ENCODE measurements at regions not wholly inside any gene's neighbourhood (a gene's known extent, or its start where the extent isn't known, plus 50 kb on each side); places are given as distances from the start of the nearest gene placed in this dataset.

DNA sequence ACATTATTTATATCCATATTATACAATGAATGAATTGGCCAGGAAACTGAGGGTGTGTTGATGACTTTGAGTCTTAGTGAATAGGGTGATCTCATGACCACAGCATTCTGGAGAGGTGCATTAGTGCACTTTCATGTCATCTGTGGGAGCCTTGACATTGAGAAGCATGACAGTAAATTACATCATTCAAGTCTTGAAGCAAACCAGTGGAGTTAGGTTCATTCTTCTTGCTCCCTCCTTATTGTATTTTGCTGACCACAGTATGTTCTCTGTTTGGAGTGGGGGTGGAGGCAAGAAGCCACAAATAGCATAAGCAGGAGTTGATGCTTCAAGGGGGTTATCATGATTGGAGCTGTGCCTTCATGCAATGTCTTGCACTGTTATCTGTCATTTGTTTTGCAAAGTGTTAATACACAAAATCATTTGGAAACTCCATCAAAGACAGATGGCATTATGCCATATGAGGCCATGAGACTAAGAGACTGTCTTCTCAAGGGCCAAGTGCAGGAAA is 680.2 kb downstream of the NYAP2 start:
- peak; percentile 77 for DNase-seq (ENCODE audit: low read depth)

DNA sequence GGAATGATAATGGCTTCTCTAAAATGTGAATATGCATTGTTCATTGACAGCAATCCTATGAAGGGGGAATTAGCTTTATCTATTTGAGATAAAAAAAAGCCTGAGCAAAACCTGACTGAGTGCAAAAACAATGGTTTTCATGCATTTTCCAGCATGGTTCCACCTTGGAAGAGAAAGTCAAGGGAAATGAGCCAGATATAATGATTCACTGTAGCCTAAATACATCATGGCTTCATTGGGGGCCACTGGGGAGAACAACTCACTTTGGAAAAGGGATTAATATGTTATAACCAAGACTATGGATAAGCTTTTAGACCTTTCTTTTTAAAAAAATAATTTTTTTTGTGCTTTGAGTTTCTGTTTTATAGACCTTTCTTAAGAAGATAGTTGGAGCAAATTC is 679.7 kb downstream of the NYAP2 start:
- no peak for DNase-seq (ENCODE audit: low read depth)

DNA sequence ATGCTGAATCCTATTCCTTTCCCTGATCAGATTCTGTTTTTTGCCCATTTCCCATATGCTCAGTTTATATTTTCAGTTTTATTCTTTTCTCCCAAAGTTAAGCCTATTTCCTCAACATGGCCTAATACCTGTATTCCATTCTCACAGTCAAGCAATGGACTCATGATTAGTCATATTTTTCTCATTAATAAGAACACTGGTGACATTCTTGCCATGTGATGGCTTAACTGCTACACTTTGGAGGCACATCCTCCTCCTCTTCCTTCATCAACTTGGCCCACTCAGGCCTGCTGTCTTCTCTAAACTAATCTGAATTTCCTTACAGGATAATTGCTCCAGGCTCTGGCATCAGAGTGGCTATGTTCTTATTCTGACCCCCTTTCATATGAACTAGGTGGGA is 679.2 kb downstream of the NYAP2 start:
- no peak for DNase-seq (ENCODE audit: low read depth)

DNA sequence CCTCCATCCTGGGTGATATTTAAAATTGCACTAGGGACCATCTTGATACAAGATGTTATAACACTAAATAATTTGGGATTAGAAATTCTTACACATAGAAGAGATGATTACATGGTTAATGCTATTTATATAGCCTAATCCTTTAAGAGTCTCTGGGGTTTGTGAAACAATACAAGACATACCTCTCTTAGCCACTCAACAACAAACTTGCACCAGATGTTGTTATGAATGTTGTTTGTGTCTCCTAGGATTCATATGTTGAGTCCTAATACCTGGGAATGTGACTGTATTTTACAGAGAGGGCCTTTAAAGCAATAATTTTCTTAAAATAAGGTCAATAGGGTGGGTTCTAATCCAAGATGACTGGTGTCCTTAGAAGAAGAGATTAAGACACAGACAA is 678.3 kb downstream of the NYAP2 start:
- DNase-seq (ENCODE audit: low read depth) = no peak

DNA sequence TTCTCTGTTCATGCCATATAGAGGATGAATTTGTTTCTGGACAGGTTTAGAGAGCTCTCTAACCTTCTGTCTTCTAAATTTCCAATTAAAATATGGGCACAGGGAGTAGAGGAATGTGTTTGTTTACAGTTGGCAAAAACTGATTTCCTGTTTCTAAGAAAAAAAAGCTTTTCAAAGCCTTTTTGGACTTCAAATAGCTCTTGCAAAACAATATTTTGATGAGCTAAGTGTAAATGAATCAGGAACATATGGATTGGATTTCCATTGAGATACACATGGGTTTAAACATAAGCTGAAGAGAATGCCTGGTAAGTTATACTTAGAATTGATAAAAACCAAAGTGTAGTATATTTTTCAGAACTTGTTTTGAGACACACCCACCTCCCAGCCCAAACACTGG is 677.5 kb downstream of the NYAP2 start:
- no peak for DNase-seq (ENCODE audit: low read depth)

DNA sequence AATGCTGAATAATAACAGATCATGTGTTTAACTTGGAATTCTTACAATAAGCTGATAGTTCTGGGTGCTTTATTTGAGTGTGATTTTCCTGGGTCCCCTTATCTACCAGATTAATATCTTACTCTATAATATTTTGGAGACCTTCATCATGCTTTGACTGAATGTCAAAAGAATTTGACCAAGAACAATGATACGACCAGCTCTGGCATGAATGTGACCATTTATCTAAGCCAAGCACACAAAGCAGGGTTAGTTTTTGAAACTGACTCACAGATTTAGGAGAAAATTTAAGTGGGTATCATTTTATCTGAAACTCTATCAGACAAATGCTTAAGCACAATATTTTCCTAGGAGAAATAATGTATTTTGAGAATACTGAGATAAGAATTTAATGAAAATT is 677.0 kb downstream of the NYAP2 start:
- DNase-seq (ENCODE audit: low read depth) = no peak

DNA sequence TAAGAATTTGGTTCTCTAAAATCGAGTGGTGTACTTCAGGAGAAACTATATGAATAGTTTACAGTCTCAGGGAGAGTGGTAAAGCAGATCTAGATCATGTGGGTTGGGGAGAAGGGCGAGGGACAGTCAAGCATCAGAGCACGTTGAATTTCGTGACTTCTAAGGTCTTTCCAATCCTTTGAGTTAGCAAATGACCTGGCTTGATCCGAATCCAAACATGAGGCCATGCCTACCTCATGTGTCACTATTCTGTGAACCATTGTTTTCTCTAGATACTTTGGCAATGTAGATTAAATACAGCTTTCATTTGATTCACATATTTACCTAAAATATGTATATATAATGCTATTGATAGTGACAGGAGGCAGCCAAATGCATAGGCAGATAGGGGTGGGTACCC is 674.9 kb downstream of the NYAP2 start:
- no peak for DNase-seq (ENCODE audit: low read depth)

DNA sequence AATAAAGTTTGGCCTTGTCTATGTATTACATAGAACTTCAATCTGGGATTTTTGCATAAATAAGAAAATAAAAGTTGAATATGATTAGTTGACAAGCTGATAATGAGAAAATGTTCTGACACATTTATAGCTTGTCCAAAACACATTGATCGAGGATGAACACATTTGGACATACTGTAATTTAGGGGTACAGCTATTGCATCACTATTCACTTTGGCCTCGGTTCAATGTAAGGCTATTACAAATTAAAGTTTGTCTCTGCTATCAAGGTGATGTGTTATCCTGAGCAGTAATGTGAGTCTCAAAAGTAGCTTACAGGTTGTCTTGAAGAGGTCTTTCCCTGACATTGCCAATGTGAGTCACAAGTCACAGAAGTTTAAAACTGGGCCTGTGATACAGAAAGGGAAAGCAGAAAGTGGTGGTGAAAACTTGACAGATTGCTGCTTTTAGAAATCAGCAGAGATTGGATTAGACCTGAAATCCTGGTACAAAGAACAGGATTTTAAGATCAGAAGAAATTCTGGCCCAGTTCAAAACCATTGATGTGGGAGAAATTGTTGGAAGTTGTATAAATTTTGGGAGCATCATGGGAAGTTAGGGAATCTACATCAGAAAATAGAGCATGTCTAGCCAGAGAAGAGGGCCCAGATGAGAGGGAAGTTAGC is 674.1 kb downstream of the NYAP2 start:
- DNase-seq (ENCODE audit: low read depth) = no peak

DNA sequence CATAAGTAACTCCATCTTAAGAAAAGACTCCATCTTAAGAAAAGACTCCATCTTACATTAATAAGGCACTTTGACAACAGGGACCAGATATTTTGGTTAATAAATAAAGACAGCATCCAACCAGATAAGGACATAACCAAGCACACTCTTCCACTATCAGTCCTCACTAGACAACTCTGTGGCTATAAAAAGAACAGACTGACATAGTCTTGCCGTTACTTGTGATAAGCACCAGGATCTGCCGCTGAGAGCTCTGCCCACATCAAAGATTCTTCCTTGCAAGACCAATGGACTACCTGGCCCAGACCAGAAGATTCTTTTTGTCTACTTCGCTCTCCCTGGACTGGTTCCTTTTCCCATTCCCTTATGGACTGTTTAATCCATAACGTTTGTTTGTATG is 667.4 kb downstream of the NYAP2 start:
- DNase-seq (ENCODE audit: low read depth) = no peak

DNA sequence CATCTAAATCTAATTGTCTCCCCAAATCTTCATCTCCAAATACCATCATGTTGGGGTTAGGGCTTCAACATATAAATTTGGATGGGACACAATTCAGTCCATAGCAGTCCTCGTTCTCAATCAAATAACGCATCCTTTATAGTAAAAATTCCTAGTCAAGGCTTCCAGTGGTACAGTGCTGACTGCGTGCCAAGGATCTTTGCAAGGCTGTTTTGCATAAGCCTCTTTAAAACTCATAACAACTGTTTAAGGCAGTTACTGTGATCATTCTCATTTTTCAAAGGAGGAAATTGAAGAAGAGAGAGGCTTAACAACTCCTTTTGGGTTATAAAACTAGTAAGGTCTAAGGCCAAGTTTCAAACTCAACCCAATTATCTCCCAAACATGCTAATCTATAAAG is 666.9 kb downstream of the NYAP2 start:
- no peak for DNase-seq (ENCODE audit: low read depth)

DNA sequence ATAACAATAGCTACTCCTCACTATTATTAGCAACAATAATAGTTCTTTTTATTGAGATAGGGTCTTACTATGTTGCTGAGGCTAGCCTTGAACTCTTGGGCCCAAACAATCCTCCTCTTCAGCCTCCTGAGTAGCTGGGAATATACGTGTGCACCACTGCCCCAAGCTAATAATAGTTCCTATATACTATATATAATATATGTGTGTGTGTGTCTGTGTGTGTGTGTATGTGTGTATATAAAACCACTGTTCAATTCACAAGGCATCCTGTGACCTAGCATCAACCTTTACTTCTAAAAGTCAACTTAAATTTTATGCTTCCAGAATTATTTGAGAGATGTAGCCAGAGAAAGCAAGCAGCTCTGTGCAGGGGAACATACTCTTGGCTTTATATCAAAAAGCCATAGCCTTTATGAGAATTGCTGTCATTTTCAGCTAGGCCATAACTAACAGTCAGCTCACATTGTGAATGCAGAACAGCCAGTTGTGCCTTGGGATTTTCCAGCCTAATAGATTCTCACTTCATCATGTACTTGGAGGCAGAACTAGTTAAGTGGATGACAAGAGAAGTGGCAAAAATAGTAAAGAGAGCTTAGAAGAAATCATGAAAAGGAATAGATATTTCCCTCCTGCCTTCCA is 665.5 kb downstream of the NYAP2 start:
- no peak for DNase-seq (ENCODE audit: low read depth)

DNA sequence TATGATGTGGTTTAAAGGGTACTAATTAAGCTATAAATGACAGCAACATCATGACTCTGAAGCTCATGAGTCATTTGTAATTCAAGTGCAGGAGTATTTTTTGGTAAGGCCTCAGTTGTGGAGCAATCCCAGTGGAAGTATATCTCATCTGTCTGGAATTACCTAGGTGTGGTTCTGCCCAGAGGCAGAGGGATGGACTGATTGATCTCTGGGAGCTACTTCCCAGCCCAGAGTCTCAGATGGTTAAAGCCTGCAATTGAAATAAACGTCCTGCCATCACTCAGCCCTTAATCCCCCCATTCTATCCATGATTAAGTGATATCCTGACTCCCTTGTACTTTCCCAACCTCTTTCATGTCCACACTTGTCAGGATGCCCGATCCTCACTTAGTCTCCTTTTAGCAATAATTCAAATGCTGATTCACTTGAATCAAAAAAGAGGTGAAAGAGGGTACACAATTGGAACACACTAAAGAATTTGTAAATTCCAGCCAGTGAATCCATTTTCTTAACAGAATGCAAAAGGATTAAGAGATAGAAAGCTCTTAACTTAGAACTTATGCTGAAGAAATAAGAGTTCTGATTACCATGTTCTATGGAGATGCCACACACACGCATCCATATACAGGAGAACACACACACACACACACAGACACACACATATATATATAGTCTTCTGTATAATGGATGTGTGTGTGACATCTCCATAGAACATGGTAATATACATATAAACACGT is 664.4 kb downstream of the NYAP2 start:
- peak; percentile 75 for DNase-seq (ENCODE audit: low read depth)

DNA sequence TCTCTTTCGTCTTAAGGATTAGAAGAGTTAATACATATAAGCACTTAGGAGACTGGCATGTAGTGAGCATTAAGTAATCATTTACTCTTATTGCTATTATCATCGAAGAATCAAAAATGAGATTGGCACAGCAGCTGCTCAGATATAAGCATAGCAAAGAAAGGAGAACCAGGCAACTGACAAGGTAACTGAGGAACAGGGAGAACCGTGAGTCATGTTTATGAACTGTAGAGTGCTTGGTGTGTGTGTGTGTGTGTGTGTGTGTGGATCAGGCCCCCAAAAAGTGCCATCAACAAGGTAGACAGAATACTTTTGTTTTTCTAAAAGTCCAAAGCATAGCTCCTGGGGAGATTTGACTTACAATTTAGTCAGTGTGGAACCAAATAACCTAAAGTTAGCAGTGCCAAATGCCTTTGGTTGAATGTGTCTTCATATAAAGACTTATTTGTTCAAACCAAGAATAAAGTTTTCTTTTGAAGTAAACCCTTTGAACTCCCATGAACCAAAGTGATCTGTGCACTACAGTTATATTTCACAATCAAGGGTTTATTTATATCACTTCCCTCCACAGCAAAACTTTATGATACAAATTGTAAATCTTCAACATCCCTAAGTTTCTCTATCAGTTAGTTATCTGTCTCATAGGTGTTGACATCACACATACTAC is 660.6 kb downstream of the NYAP2 start:
- DNase-seq (ENCODE audit: low read depth) = no peak

DNA sequence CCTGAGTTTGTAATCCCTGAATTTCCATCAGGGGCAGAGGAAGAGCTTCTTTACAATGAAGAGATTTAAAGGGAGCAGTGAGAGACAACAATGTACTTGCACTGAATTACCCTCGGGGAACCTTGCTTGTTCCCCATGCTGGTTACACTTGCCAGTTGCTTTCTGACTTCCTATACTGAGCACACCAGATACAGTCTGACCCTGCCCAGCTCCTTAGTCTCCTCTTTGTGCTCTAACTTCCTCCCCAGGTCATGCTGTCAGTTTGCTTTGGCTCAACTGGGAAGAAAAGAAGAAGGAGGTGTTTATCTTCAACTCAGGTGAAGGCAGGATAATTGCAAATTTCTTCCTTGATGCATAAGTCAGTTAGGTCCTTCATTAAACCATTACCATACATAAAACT is 658.4 kb downstream of the NYAP2 start:
- no peak for DNase-seq (ENCODE audit: low read depth)

DNA sequence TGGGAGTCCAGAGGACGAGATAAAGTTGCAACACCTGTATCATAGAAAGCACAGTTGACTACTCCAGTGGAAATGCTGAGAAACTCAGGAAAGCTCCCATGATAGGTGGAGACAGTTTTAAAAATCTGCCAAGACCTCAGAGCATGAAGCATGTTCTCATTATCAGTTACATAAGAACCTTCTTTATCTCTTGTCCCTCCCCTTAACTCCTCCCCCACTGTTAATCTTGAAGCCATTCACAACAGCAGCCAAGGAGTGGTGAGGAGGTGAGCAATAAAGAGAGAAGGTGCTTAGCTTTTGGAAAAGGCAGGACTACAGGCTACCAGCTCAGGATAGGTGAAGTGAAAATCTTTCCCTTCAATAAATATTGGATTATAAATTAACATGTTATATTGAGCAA is 657.9 kb downstream of the NYAP2 start:
- no peak for DNase-seq (ENCODE audit: low read depth)

DNA sequence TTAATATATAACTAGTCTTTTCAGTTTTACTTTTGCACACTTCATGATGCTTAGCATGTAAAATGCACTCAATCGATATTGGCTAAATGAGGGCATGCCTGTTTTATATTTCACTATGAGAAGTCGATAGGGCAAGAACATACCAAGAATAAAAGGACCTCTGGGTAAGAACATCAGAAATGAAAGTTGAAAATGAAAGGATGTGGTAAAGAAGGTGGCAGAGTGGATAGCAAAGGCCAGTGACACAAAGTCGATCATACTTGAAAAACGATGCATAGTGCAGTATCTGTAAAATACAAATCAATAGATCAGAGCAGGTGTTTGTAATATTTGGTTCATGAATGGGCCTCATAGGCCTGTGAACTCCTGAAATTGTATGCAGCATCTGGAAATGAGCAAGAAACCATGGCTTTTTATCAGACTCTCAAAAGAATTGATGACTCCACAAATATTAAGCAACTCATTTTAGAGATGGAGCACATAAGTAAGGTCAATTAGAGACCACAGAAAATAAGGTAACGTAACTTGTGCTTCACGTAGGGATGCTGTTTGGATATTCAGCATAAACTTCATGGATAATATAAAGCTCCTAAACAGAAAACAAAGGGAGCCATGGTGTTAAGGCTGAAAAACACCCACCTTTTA is 653.4 kb downstream of the NYAP2 start:
- DNase-seq (ENCODE audit: low read depth) = no peak

DNA sequence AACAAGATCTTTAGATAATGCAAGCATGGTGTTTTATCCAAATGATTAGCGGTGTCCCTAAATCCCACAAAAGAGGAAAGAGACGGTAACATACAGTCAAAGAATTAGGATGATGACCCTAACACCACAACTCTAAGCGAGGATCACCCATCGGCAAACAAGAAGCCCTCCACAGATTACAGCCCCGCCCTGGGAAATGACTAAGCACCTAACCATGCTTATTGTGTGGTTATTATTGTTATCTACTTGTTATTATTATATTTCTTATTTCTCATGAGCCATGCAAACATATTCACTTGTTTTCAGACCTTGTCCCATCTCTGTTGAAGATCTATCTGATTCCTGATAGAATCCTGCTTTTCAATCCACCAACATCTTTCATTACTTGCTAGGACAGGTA is 651.3 kb downstream of the NYAP2 start:
- DNase-seq (ENCODE audit: low read depth) = no peak

DNA sequence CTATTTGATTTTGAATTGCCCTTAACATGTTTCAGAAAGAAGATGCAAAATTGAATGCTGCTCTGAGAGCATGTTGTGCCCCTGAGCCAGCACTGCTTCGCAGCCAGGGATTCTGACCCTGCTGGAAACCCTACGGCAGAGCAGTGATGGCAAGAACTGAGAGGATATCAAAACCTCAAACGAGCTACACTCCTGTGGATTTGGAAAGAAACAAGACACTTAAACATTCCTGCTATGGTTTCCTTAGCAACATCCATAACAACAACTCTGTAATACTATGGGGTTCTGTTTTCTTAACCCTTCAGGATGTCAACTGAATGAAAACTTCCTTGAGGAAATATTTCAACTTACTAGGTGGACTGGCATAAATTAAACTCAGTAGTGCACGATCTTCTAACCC is 649.1 kb downstream of the NYAP2 start:
- DNase-seq (ENCODE audit: low read depth) = no peak

DNA sequence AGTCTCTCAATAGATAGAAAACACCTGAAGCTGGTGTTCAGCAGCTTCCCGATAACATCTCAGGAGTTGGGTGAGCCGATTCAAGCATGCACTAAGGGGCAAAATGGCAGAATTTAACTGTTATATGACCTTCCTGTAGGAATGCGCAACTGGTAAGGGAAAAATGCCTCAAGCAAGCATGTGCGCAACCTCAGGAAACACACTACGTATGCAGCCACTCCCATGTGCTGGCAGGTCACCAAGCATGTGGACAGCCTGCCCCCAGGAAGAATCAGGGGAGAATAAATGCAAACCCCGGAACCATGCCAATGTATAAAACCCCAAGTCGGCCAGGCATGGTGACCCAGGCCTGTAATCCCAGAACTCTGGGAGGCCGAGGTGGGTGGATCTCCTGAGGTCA is 645.6 kb downstream of the NYAP2 start:
- DNase-seq (ENCODE audit: low read depth) = no peak

DNA sequence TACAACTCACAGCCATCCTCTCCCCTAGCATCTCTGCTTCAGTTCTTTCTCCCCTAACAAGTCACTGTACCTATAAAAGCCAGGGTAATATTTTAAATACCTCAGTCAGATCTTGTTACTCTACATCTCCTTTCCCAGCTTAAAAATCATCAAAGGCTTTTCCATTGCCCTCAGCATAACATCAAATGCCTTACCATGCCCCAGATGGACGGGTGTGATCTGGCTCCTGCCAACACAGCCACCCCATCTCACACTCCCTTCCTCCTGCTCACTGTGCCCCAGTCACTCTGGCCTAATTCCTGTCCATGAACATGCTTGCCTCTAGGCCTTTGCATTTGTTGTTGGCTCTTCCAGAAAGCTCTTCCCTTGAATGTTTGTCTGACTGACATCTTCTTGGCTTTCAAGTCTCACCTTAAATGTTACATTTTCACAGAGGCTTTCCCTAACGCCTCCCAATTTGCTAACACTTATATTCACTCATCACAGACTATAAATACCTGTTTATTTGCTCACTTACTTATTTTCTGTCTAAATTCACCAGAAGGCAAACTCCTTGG is 640.9 kb downstream of the NYAP2 start:
- no peak for DNase-seq (ENCODE audit: low read depth)

DNA sequence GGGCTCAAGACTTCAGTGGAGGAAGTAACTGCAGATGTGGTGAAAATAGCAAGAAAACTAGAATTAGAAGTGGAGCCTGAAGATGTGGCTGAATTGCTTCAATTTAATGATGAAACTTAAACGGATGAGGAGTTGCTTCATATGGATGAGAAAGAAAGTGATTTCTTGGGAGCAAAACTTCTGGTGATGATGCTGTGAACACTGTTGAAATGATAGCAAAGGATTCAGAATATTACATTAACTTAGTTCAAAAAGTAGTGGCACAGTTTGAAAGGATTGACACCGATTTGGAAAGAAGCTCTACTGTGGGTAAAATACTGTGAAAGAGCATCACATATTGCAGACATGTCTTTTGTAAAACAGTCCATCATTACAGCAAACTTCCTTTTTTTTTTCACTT is 638.0 kb downstream of the NYAP2 start:
- DNase-seq (ENCODE audit: low read depth) = no peak

Data from GM04504 (cell line).